ENCODE measurements at regions not wholly inside any gene's neighbourhood (a gene's known extent, or its start where the extent isn't known, plus 50 kb on each side); places are given as distances from the start of the nearest gene placed in this dataset.

DNA sequence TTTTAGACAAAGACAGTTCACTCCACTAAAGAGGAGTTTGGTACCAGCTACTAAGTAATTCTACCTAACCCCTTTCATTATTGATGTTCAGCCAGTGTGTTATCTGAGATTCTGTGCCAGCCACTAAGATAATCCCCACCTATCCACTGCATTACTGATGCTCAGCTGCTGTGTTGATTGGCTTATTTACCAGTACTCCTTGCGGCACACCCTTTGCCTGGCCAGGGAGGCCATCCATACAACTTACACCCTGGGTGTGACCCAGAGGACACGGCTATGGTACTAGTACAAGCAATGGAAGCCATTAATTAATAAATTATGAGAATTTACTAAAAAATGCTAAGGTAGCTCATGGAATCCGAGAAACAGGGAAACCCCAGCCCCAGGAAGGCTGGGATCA is 290.7 kb upstream of the CTNNB1 start:
- H3K27ac Mint-ChIP-seq, result no peak overlapping the region
- no peaks in the 10 kb centered on the region for H3K4me1 Mint-ChIP-seq (ENCODE audit: low read depth)
- no peak overlapping the region for H3K4me3 Mint-ChIP-seq
- peaks cover 2% of the 10 kb centered on the region for H3K27me3 Mint-ChIP-seq
- no peaks in the 10 kb centered on the region for H3K36me3 Mint-ChIP-seq
- H3K9me3 Mint-ChIP-seq (ENCODE audit: low read depth), result no peaks in the 10 kb centered on the region

DNA sequence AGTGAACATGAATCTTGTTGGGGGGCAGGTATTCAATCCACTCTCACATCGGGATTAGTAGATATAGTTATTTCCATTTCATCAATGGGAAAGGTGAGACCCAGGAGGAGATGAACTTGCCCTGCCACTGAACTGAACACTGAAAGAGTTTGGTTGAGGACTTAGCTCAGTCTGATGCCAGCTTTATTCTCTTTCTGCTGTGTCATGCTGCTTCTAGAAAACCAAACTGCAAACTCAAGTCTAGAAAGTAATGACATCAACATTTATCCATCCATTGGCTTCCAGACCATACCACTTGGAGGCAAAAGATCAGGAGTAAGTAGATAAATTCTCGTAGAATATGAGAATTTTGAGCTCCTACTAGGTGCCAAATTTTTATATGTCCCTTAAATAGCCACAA is 288.0 kb upstream of the CTNNB1 start:
- H3K4me1 Mint-ChIP-seq (ENCODE audit: low read depth), result no peaks in the 10 kb centered on the region
- H3K9me3 Mint-ChIP-seq (ENCODE audit: low read depth), result no peaks in the 10 kb centered on the region
- no peak overlapping the region for H3K27ac Mint-ChIP-seq
- H3K27me3 Mint-ChIP-seq, result peaks cover 2% of the 10 kb centered on the region
- no peaks in the 10 kb centered on the region for H3K36me3 Mint-ChIP-seq
- H3K4me3 Mint-ChIP-seq, result no peak overlapping the region

DNA sequence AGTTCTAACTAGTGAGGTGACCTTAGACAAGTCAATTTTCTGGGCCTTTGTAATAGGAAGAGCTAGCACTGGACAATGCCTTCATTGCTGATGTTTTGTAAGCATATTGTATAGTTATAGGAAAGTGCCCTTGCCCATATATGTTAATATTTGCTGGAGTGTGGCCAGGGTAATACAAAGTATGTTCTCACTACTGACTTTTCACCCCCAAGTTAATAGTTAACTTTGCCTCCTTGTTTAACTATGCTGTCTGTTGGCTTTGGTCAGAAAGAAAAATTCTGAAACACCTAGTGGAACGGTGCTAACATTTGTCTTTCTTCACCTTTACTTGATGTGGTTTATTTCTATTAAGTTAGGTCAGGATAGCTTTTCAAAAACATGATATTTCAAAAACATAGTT is 287.4 kb upstream of the CTNNB1 start:
- Mint-ChIP-seq H3K36me3 (no peaks in the 10 kb centered on the region), H3K27me3 (peaks cover 2% of the 10 kb centered on the region), H3K4me1 (ENCODE audit: low read depth) (no peaks in the 10 kb centered on the region), H3K27ac (no peak overlapping the region), H3K4me3 (no peak overlapping the region), H3K9me3 (ENCODE audit: low read depth) (no peaks in the 10 kb centered on the region)

- Mint-ChIP-seq H3K9me3 (ENCODE audit: low read depth) (no peaks in the 10 kb centered on the region), H3K4me1 (ENCODE audit: low read depth) (no peaks in the 10 kb centered on the region), H3K27ac (no peak overlapping the region), H3K36me3 (no peaks in the 10 kb centered on the region), H3K27me3 (peaks cover 2% of the 10 kb centered on the region), H3K4me3 (no peak overlapping the region)
Observed at GRCh38 chr3:40912461-40912860, 286.8 kb upstream of the CTNNB1 start.

DNA sequence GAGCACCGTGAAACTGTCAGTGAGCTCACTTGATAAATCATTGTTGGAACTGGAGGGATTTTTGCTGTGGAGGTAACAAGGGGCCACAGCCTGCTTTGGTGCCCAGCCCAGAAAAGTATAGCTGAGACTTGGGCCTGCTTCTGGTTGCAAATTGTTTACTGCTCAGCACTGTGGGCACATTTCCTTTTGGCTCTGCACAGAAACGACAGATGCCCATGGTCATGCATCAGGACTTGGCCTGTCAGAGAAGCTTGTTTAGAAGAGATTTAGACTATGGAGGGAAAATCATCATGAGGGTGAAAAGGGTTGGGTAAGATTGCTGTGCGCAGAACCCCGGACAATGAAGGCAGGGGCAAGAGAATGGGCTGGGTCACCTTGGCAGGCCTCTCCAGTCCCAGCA is 286.1 kb upstream of the CTNNB1 start:
- Mint-ChIP-seq H3K4me1 (ENCODE audit: low read depth) (no peaks in the 10 kb centered on the region), H3K9me3 (ENCODE audit: low read depth) (no peaks in the 10 kb centered on the region), H3K27me3 (peaks cover 2% of the 10 kb centered on the region), H3K27ac (no peak overlapping the region), H3K36me3 (no peaks in the 10 kb centered on the region), H3K4me3 (no peak overlapping the region)

GRCh38 chr3:40913641-40914040 is 285.7 kb upstream of the CTNNB1 start:
- Mint-ChIP-seq H3K4me3 (no peak overlapping the region), H3K9me3 (ENCODE audit: low read depth) (no peaks in the 10 kb centered on the region), H3K27ac (no peak overlapping the region), H3K4me1 (ENCODE audit: low read depth) (no peaks in the 10 kb centered on the region), H3K27me3 (peaks cover 2% of the 10 kb centered on the region), H3K36me3 (no peaks in the 10 kb centered on the region)

- H3K4me1 Mint-ChIP-seq (ENCODE audit: low read depth), result no peaks in the 10 kb centered on the region
- no peak overlapping the region for H3K4me3 Mint-ChIP-seq
- H3K9me3 Mint-ChIP-seq (ENCODE audit: low read depth), result no peaks in the 10 kb centered on the region
- H3K36me3 Mint-ChIP-seq, result no peaks in the 10 kb centered on the region
- no peaks in the 10 kb centered on the region for H3K27me3 Mint-ChIP-seq
- no peak overlapping the region for H3K27ac Mint-ChIP-seq
Observed at GRCh38 chr3:40914475-40914874, 284.8 kb upstream of the CTNNB1 start.

GRCh38 chr3:40915346-40915865 is 283.9 kb upstream of the CTNNB1 start:
- no peaks in the 10 kb centered on the region for H3K9me3 Mint-ChIP-seq (ENCODE audit: low read depth)
- H3K27ac Mint-ChIP-seq, result no peak overlapping the region
- no peaks in the 10 kb centered on the region for H3K27me3 Mint-ChIP-seq
- H3K4me3 Mint-ChIP-seq, result no peak overlapping the region
- no peaks in the 10 kb centered on the region for H3K36me3 Mint-ChIP-seq
- H3K4me1 Mint-ChIP-seq (ENCODE audit: low read depth), result no peaks in the 10 kb centered on the region

DNA sequence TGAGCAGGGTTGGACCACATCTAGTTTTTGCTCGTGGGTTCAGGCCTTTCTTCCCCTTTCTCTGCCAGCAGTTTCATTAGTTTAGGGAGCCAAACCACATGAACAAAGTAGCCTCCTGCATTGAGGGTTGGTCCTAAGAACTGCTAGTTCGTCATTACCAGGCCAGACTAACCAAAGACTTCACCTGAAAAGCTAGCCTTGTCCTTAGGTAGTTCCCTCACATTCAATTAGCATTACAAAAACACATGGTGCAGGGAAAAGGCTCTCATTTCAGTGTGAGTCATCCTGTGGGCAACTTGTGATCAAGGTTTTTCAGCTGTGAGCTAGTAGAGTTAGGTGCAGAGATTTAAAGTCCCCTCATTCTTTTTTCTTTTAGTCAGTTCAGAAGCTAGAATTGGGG is 279.3 kb upstream of the CTNNB1 start:
- no peaks in the 10 kb centered on the region for H3K36me3 Mint-ChIP-seq
- no peak overlapping the region for H3K4me3 Mint-ChIP-seq
- no peaks in the 10 kb centered on the region for H3K9me3 Mint-ChIP-seq (ENCODE audit: low read depth)
- no peak overlapping the region for H3K27ac Mint-ChIP-seq
- no peaks in the 10 kb centered on the region for H3K4me1 Mint-ChIP-seq (ENCODE audit: low read depth)
- no peaks in the 10 kb centered on the region for H3K27me3 Mint-ChIP-seq

- H3K4me3 Mint-ChIP-seq, result no peak overlapping the region
- H3K9me3 Mint-ChIP-seq (ENCODE audit: low read depth), result no peaks in the 10 kb centered on the region
- no peaks in the 10 kb centered on the region for H3K36me3 Mint-ChIP-seq
- H3K27me3 Mint-ChIP-seq, result peaks cover 1% of the 10 kb centered on the region
- H3K27ac Mint-ChIP-seq, result no peak overlapping the region
- H3K4me1 Mint-ChIP-seq (ENCODE audit: low read depth), result no peaks in the 10 kb centered on the region
Observed at GRCh38 chr3:40921251-40921650, 278.1 kb upstream of the CTNNB1 start.

DNA sequence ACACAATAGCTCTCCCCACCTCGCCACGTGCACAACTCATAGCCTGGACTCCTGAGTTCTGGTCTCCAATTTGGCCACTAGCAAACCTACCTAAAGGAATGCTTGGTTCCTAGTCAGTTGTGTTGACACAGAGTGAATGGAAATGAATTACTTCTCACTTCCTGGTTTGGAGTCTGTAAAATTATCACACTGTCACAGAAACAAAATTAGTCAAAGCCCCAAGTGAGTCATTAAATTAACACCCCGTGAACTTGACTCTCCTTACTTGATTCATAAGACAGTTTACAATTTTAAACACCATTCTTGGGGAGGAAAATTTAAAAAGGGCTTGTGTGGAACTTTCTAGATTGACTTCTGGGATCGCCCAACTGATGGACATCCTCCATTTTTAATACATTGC is 276.2 kb upstream of the CTNNB1 start:
- no peak overlapping the region for H3K27ac Mint-ChIP-seq
- H3K27me3 Mint-ChIP-seq, result peaks cover 1% of the 10 kb centered on the region
- H3K4me1 Mint-ChIP-seq (ENCODE audit: low read depth), result no peaks in the 10 kb centered on the region
- no peak overlapping the region for H3K4me3 Mint-ChIP-seq
- no peaks in the 10 kb centered on the region for H3K36me3 Mint-ChIP-seq
- no peaks in the 10 kb centered on the region for H3K9me3 Mint-ChIP-seq (ENCODE audit: low read depth)

DNA sequence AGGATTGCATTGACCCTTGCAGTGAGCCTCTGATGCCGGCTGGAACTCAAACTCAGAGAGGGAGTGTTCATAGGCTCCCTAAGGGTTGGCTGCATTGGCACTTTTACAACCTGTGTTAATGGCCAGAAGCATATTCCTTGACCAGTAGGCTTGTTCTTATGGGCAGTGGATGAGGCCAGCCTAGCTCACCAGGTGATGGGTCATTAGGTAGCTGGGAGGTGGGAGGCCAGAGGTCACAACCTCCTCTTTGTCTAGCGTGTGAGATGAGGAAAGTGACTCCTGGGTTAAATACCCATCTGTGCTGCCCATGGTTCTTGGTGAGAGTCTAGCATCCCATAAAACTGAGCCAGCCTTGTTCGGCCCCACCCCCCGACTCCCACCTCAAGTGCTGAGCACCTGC is 275.7 kb upstream of the CTNNB1 start:
- H3K27ac Mint-ChIP-seq, result no peak overlapping the region
- peaks cover 2% of the 10 kb centered on the region for H3K27me3 Mint-ChIP-seq
- no peaks in the 10 kb centered on the region for H3K4me1 Mint-ChIP-seq (ENCODE audit: low read depth)
- no peak overlapping the region for H3K4me3 Mint-ChIP-seq
- no peaks in the 10 kb centered on the region for H3K36me3 Mint-ChIP-seq
- H3K9me3 Mint-ChIP-seq (ENCODE audit: low read depth), result no peaks in the 10 kb centered on the region

GRCh38 chr3:40924559-40925141 is 274.7 kb upstream of the CTNNB1 start:
- no peaks in the 10 kb centered on the region for H3K4me1 Mint-ChIP-seq (ENCODE audit: low read depth)
- no peak overlapping the region for H3K4me3 Mint-ChIP-seq

GRCh38 chr3:40925231-40925630 is 274.1 kb upstream of the CTNNB1 start:
- no peak overlapping the region for H3K27ac Mint-ChIP-seq
- no peaks in the 10 kb centered on the region for H3K4me1 Mint-ChIP-seq (ENCODE audit: low read depth)
- no peaks in the 10 kb centered on the region for H3K9me3 Mint-ChIP-seq (ENCODE audit: low read depth)
- no peaks in the 10 kb centered on the region for H3K36me3 Mint-ChIP-seq
- H3K4me3 Mint-ChIP-seq, result no peak overlapping the region
- peaks cover 4% of the 10 kb centered on the region for H3K27me3 Mint-ChIP-seq

More at GRCh38 chr3:40924559-40925141, 274.7 kb upstream of the CTNNB1 start:
- Mint-ChIP-seq H3K36me3 (no peaks in the 10 kb centered on the region), H3K9me3 (ENCODE audit: low read depth) (no peaks in the 10 kb centered on the region), H3K27me3 (peaks cover 4% of the 10 kb centered on the region), H3K27ac (no peak overlapping the region)

GRCh38 chr3:40930131-40930538 is 269.2 kb upstream of the CTNNB1 start:
- peaks cover 4% of the 10 kb centered on the region for H3K27me3 Mint-ChIP-seq
- H3K36me3 Mint-ChIP-seq, result no peaks in the 10 kb centered on the region
- no peak overlapping the region for H3K4me3 Mint-ChIP-seq
- no peaks in the 10 kb centered on the region for H3K4me1 Mint-ChIP-seq (ENCODE audit: low read depth)
- peaks cover 13% of the 10 kb centered on the region for H3K9me3 Mint-ChIP-seq (ENCODE audit: low read depth)
- no peak overlapping the region for H3K27ac Mint-ChIP-seq

GRCh38 chr3:40930756-40931155 is 268.5 kb upstream of the CTNNB1 start:
- Mint-ChIP-seq H3K9me3 (ENCODE audit: low read depth) (peaks cover 13% of the 10 kb centered on the region), H3K27ac (no peak overlapping the region), H3K4me3 (no peak overlapping the region), H3K27me3 (peaks cover 4% of the 10 kb centered on the region), H3K36me3 (no peaks in the 10 kb centered on the region), H3K4me1 (ENCODE audit: low read depth) (no peaks in the 10 kb centered on the region)

All from activated naive CD8-positive, alpha-beta T cell (primary cell).